K562 (cell line): ENCODE measurements at regions not wholly inside any gene's neighbourhood (a gene's known extent, or its start where the extent isn't known, plus 50 kb on each side); places are given as distances from the start of the nearest gene placed in this dataset.

Experiments used
- ATAC-seq: fragments of 200-7000 bp; cut with Tn5 transposase; 3 replicates; pipeline ENCODE4 v1.9.1; 2020; ENCODE audit warnings: moderate library complexity
- BruUV-seq: library from RNA; stranded (reverse); fragments of 400-500 nt; replicated peaks from 2 replicates; lab custom pipeline; 2021; lab: Mats Ljungman, UMichigan
- CTCF ChIA-PET: fragments of 300-600 bp; formaldehyde crosslinking; extraction: SDS; loops from one replicate; lab custom pipeline; 2021; ENCODE audit warnings: low intra/inter-chr PET ratio; lab: Yijun Ruan, JAX
- POLR2A ChIA-PET: fragments of 300-600, 350-650 bp; sonication (Branson Sonifier 250); formaldehyde crosslinking; extraction: SDS; loops from one replicate; lab custom pipeline; 2021; ENCODE audit warnings: antibody characterized with exemption, inconsistent platforms; lab: Yijun Ruan, JAX
- DNase-seq, 4 experiments: peaks; one replicate each; pipeline versions ENCODE4 v3.0.0 to v3.0.0-alpha.2; 2011 to 2018; ENCODE audit warnings: low spot score in 3 of 4, mixed read lengths in 3 of 4; ENCODE audit errors: extremely low read depth in 1 of 4
- FAIRE-seq: peaks from 2 replicates; lab custom pipeline; 2011; peaks lifted over from hg19 to GRCh38; lab: Jason Lieb, UNC
- H2AFZ ChIP-seq: 2 replicates; pipeline ENCODE4 v1.6.0; 2011; ENCODE audit warnings: low read depth, low read length, control low read depth, inconsistent platforms
- H3K27ac ChIP-seq: fragments of 200-600 bp; 3 replicates; pipeline ENCODE4 v1.8.0; 2011; ENCODE audit warnings: low read depth, mild to moderate bottlenecking, control low read depth, inconsistent platforms, low read length, moderate library complexity, mixed read lengths; ENCODE audit errors: extremely low read depth
- H3K27me3 ChIP-seq, 2 experiments: fragments of 300-600 bp in 1 of 2; 2 replicates in 1 of 2; 3 replicates in 1 of 2; pipeline versions ENCODE4 v1.6.0 to v1.8.0; 2011; ENCODE audit warnings: inconsistent platforms in 2 of 2, low read length in 2 of 2, mild to moderate bottlenecking in 1 of 2, mixed read lengths in 1 of 2, moderate library complexity in 1 of 2; ENCODE audit not compliant: control insufficient read depth in 2 of 2, insufficient read depth in 2 of 2
- H3K36me3 ChIP-seq: fragments of 300-600 bp; 3 replicates; pipeline ENCODE4 v1.8.0; 2011; ENCODE audit warnings: mild to moderate bottlenecking, low read length, inconsistent platforms; ENCODE audit not compliant: control insufficient read depth, insufficient read depth
- H3K4me1 ChIP-seq, 2 experiments: fragments of 200-600 bp in 1 of 2; replicated peaks in 1 of 2; 2 replicates in 1 of 2; 3 replicates in 1 of 2; pipeline versions ENCODE4 v1.5.1 to v1.8.0; 2011; ENCODE audit warnings: inconsistent platforms in 2 of 2, low read length in 2 of 2, mild to moderate bottlenecking in 1 of 2, mixed read lengths in 1 of 2, moderate library complexity in 1 of 2; ENCODE audit not compliant: control insufficient read depth in 2 of 2, insufficient read depth in 2 of 2
- H3K4me2 ChIP-seq: 2 replicates; pipeline ENCODE4 v1.6.1; 2011; ENCODE audit warnings: low read length, control low read depth, inconsistent platforms, mixed read lengths; ENCODE audit not compliant: insufficient read depth
- H3K4me3 ChIP-seq: fragments of 200-600 bp; sonication (generic), shearing (Covaris generic); 2 replicates; pipeline ENCODE4 v1.5.1; 2016; ENCODE audit warnings: control low read depth, inconsistent platforms
- H3K79me2 ChIP-seq: fragments of 200-600 bp; 3 replicates; pipeline ENCODE4 v1.8.0; 2011; ENCODE audit warnings: low read length, inconsistent platforms; ENCODE audit not compliant: control insufficient read depth, insufficient read depth
- H3K9ac ChIP-seq, 2 experiments: 2 replicates each; pipeline versions ENCODE4 v1.6.0 to v1.6.1; 2011; ENCODE audit warnings: low read depth in 2 of 2, low read length in 2 of 2, control low read depth in 1 of 2, inconsistent platforms in 1 of 2, mild to moderate bottlenecking in 1 of 2, mixed read lengths in 1 of 2; ENCODE audit not compliant: insufficient read depth in 1 of 2
- H3K9me1 ChIP-seq: one replicate; pipeline ENCODE4 v1.6.0; 2011; ENCODE audit warnings: inconsistent platforms, mild to moderate bottlenecking, low read length, moderate library complexity; ENCODE audit not compliant: control insufficient read depth, insufficient read depth
- H3K9me3 ChIP-seq: replicated peaks from 2 replicates; pipeline ENCODE4 v1.5.1; 2011; ENCODE audit warnings: low read depth, low read length, inconsistent platforms; ENCODE audit not compliant: control insufficient read depth, insufficient read depth
- H4K20me1 ChIP-seq: replicated peaks from 2 replicates; pipeline ENCODE4 v1.6.1; 2011; ENCODE audit warnings: low read length, inconsistent platforms, mixed read lengths; ENCODE audit not compliant: control insufficient read depth, insufficient read depth
- PHF20 ChIP-seq: fragments of 450-650 bp; IDR thresholded peaks from 2 replicates; pipeline ENCODE4 v1.6.1; 2018; ENCODE audit not compliant: partially characterized antibody
- SRSF7 ChIP-seq: fragments of 200-400 bp; formaldehyde crosslinking; optimal IDR thresholded peaks from 2 replicates; pipeline ENCODE3; 2017; ENCODE audit warnings: mild to moderate bottlenecking, low read depth, low read length
- TBP ChIP-seq: optimal IDR thresholded peaks from 2 replicates; pipeline ENCODE3; 2011; ENCODE audit warnings: low read depth, low read length, improper control_type of control experiment
- ZKSCAN3 ChIP-seq: fragments of 250-450 bp; sonication (Bioruptor Pico); IDR thresholded peaks from 2 replicates; pipeline ENCODE4 v1.4.0; 2020
- WGBS: fragments of 100-300 bp; shearing (Covaris generic); methylation state at CpG from one replicate; pipeline ENCODE4 v1.1.6; 2016; ENCODE audit warnings: low coverage, mixed read lengths; ENCODE audit not compliant: insufficient coverage; ENCODE audit errors: missing lambda C conversion rate; 5-methylcytosine and 5-hydroxymethylcytosine counted together
- in situ Hi-C: fragments of 300-500 bp; cut with MboI; formaldehyde crosslinking; loops from 4 replicates; pipeline ENCODE4 v1.15.0; 2018; ENCODE audit warnings: inconsistent platforms, mixed read lengths
- intact Hi-C: fragments of 100-400 bp; cut with micrococcal nuclease; formaldehyde crosslinking; loops from 2 replicates; pipeline ENCODE4 v1.14.2; 2022
- TF ChIP-seq, protein P1 (sequence below): IDR thresholded peaks from 2 replicates; pipeline ENCODE4 v1.6.1; 2012; ENCODE audit warnings: low read depth, low read length, improper control_type of control experiment, borderline replicate concordance

- TF ChIP-seq TBP, result no peak
- no peak for TF ChIP-seq PHF20
- TF ChIP-seq SRSF7, result no peak
- TF ChIP-seq, protein P1, sequence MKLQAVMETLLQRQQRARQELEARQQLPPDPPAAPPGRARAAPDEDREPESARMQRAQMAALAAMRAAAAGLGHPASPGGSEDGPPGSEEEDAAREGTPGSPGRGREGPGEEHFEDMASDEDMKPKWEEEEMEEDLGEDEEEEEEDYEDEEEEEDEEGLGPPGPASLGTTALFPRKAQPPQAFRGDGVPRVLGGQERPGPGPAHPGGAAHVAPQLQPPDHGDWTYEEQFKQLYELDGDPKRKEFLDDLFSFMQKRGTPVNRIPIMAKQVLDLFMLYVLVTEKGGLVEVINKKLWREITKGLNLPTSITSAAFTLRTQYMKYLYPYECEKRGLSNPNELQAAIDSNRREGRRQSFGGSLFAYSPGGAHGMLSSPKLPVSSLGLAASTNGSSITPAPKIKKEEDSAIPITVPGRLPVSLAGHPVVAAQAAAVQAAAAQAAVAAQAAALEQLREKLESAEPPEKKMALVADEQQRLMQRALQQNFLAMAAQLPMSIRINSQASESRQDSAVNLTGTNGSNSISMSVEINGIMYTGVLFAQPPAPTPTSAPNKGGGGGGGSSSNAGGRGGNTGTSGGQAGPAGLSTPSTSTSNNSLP, result no peak
- no peaks in the 10 kb centered on the region for H4K20me1 ChIP-seq
- no peaks in the 10 kb centered on the region for H3K79me2 ChIP-seq
- H3K36me3 ChIP-seq, result no peaks in the 10 kb centered on the region
- FAIRE-seq, result no peak
- no peak for ATAC-seq
- H3K27me3 ChIP-seq, result no peaks in the 10 kb centered on the region
- no peak overlapping the region for H3K4me2 ChIP-seq
- no peak overlapping the region for H3K27ac ChIP-seq
- no peaks in the 10 kb centered on the region for H3K9me3 ChIP-seq
- no peak overlapping the region for H2AFZ ChIP-seq
- no peak overlapping the region for H3K4me3 ChIP-seq
- POLR2A ChIA-PET, result no interaction called here
- no peaks in the 10 kb centered on the region for H3K9me1 ChIP-seq
- no peak overlapping the region for H3K9ac ChIP-seq
- no peaks in the 10 kb centered on the region for H3K4me1 ChIP-seq
- intact Hi-C loops (no loop called here), in situ Hi-C loops (no loop called here)
- CTCF ChIA-PET, result no interaction called here
- no peak for DNase-seq
- no TSS peak for BruUV-seq
- WGBS, result 5% methylated on average over 5 of the region's 5 CpGs
Measured at GRCh38 chr3:21020681-21021080, 730.3 kb downstream of the ZNF385D start.

GRCh38 chr3:21020043-21020442 is 731.0 kb downstream of the ZNF385D start:
- ChIA-PET CTCF (no interaction called here), POLR2A (no interaction called here)
- no peaks in the 10 kb centered on the region for H3K9me3 ChIP-seq
- no peak overlapping the region for H3K27ac ChIP-seq
- H3K79me2 ChIP-seq, result no peaks in the 10 kb centered on the region
- intact Hi-C loops (no loop called here), in situ Hi-C loops (no loop called here)
- no peaks in the 10 kb centered on the region for H4K20me1 ChIP-seq
- H2AFZ ChIP-seq, result no peak overlapping the region
- DNase-seq (no peak), ATAC-seq (no peak), FAIRE-seq (no peak)
- no peak overlapping the region for H3K4me3 ChIP-seq
- no peaks in the 10 kb centered on the region for H3K27me3 ChIP-seq
- no peaks in the 10 kb centered on the region for H3K9me1 ChIP-seq
- TF ChIP-seq ZKSCAN3 (CRISPR knock-in tag), result no peak
- no peaks in the 10 kb centered on the region for H3K36me3 ChIP-seq
- 5% methylated on average over 2 of the region's 2 CpGs for WGBS
- H3K4me2 ChIP-seq, result no peak overlapping the region
- BruUV-seq, result no TSS peak
- no peaks in the 10 kb centered on the region for H3K4me1 ChIP-seq
- H3K9ac ChIP-seq, result no peak overlapping the region
